Natural killer cell (primary cell): ENCODE measurements at regions not wholly inside any gene's neighbourhood (a gene's known extent, or its start where the extent isn't known, plus 50 kb on each side); places are given as distances from the start of the nearest gene placed in this dataset.

ENCODE experiments used
- ATAC-seq, 3 donors: fragments of 150-1000 bp in 2 of 3; fragments of 200-7000 bp in 1 of 3; cut with Tn5 transposase; 1 replicate in 1 of 3; 2 replicates in 2 of 3; pipeline ENCODE4 v1.10.0; 2021; ENCODE audit warnings: mild to moderate bottlenecking in 2 of 3, moderate library complexity in 2 of 3
- DNase-seq, 2 donors: peaks; one replicate each; pipeline versions ENCODE4 v3.0.0 to v3.0.0-alpha.2; 2013 to 2021; ENCODE audit warnings: mixed read lengths in 1 of 2
- H3K27ac ChIP-seq: one replicate; pipeline ENCODE4 v1.5.1; 2013; ENCODE audit warnings: mild to moderate bottlenecking, low read length
- H3K27me3 ChIP-seq: one replicate; pipeline ENCODE4 v1.6.1; 2013; ENCODE audit warnings: low read length; ENCODE audit not compliant: control insufficient read depth, insufficient read depth
- H3K36me3 ChIP-seq: one replicate; pipeline ENCODE4 v1.6.1; 2013; ENCODE audit warnings: low read length; ENCODE audit not compliant: control insufficient read depth, insufficient read depth
- H3K4me1 ChIP-seq: one replicate; pipeline ENCODE4 v1.6.1; 2013; ENCODE audit warnings: low read length; ENCODE audit not compliant: control insufficient read depth, insufficient read depth
- H3K4me3 ChIP-seq: one replicate; pipeline ENCODE4 v1.5.1; 2013; ENCODE audit warnings: low read length
- H3K9me3 ChIP-seq: one replicate; pipeline ENCODE4 v1.6.1; 2013; ENCODE audit warnings: low read length; ENCODE audit not compliant: control insufficient read depth, insufficient read depth
- H3K27ac Mint-ChIP-seq, 2 donors: one replicate each; pipeline ENCODE4 v1.8.0; 2022; ENCODE audit warnings: mild to moderate bottlenecking in 2 of 2, mixed read lengths in 2 of 2, moderate library complexity in 1 of 2
- H3K27me3 Mint-ChIP-seq, 2 donors: one replicate each; pipeline ENCODE4 v1.8.0; 2022; ENCODE audit warnings: low read depth in 2 of 2, mixed read lengths in 2 of 2
- H3K36me3 Mint-ChIP-seq: one replicate; pipeline ENCODE4 v1.8.0; 2022; ENCODE audit warnings: mixed read lengths
- H3K4me1 Mint-ChIP-seq, 2 donors: one replicate each; pipeline ENCODE4 v1.8.0; 2022; ENCODE audit warnings: mixed read lengths in 2 of 2
- H3K4me3 Mint-ChIP-seq: one replicate; pipeline ENCODE4 v1.8.0; 2022; ENCODE audit warnings: mild to moderate bottlenecking, moderate library complexity, mixed read lengths
- H3K9me3 Mint-ChIP-seq, 2 donors: one replicate each; pipeline ENCODE4 v1.8.0; 2022; ENCODE audit warnings: mixed read lengths in 2 of 2
- CTCF ChIP-seq: fragments of 200-600 bp; IDR thresholded peaks from one replicate; pipeline ENCODE4 v1.8.0; 2022; ENCODE audit warnings: antibody characterized with exemption
- WGBS: methylation state at CpG from one replicate; pipeline ENCODE4 v1.1.7; 2013; ENCODE audit warnings: missing lambda C conversion rate; ENCODE audit not compliant: insufficient coverage; 5-methylcytosine and 5-hydroxymethylcytosine counted together
- intact Hi-C: fragments of 100-400 bp; cut with micrococcal nuclease; formaldehyde crosslinking; loops from one replicate; pipeline ENCODE4 v1.14.2; 2022

DNA sequence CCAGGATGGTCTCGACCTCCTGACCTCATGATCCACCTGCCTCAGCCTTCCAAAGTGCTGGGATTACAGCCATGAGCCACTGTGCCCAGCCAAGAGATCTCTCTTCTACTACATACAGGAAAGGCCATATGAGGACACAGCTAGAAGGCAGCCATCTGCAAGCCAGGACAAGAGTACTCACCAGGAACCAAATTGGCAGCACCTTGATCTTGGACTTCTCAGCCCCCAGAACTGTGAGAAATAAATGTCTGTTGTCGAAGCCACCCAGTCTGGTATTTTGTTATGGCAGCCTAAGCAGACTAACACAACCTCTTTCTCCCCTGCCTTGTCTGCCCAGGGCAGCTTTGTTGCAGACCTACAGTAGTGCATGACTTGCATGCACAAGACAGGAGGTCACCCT is 211.3 kb upstream of the HAAO start:
- Mint-ChIP-seq H3K36me3 (no peaks in the 10 kb centered on the region), H3K4me1 (no peaks in the 10 kb centered on the region), H3K27ac (no peak overlapping the region), H3K27me3 (peaks cover 0 to 7% of the 10 kb centered on the region in 2 donors), H3K9me3 (no peaks in the 10 kb centered on the region), H3K4me3 (no peak overlapping the region)
- H3K9me3 ChIP-seq: peaks cover 3% of the 10 kb centered on the region
- intact Hi-C loops: no loop called here
- no peaks in the 10 kb centered on the region for H3K27me3 ChIP-seq
- DNase-seq (no peak), ATAC-seq (no peak)
- no peak overlapping the region for H3K27ac ChIP-seq
- no peak for TF ChIP-seq CTCF
- H3K4me3 ChIP-seq: no peak overlapping the region
- H3K4me1 ChIP-seq: peaks cover 9% of the 10 kb centered on the region
- 84% methylated on average over 2 of the region's 2 CpGs for WGBS
- H3K36me3 ChIP-seq: no peaks in the 10 kb centered on the region

DNA sequence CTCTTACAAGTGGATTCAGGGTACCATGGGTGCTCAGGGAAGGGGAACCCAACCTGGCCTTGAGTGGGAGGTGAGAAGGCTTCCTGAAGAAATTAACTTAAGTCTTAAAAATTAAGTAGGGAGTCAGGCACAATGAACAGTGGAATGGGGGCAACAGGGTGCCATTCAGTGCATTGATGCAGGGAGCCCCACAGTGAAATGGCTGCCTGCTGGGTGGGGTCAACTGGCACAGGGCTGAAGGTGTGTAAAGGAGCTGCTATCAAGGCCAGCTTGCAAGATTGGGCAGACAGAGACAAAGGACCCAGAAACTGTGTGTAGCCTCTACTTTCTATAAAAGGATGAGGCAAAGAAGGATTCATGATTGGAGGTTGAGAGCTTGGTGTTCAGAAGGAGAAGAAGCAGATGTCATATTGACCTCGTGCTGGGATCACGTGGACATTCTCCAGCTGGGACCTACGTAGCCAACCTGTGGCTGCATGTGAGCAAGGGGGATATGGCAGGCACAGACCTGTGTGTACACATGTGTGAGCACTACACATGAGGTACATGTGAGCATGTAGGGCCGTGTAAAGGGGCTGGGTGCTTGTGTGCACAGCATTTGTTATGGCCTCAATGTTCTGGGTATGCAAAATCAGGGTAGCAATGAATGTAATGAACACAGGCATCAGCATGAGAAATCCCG is 209.5 kb upstream of the HAAO start:
- no peak for ATAC-seq
- H3K4me1 ChIP-seq: peaks cover 9% of the 10 kb centered on the region

GRCh38 chr2:43001055-43001378 is 208.6 kb upstream of the HAAO start:
- no peaks in the 10 kb centered on the region for H3K27me3 ChIP-seq
- H3K4me1 Mint-ChIP-seq: no peaks in the 10 kb centered on the region
- no peak for TF ChIP-seq CTCF
- no peak for DNase-seq
- no peak overlapping the region for H3K4me3 ChIP-seq
- intact Hi-C loops: no loop called here
- ATAC-seq: no peak
- H3K4me1 ChIP-seq: peaks cover 7% of the 10 kb centered on the region
- no peak overlapping the region for H3K4me3 Mint-ChIP-seq
- H3K27ac ChIP-seq: no peak overlapping the region
- WGBS: 96% methylated on average over 4 of the region's 4 CpGs
- no peaks in the 10 kb centered on the region for H3K9me3 ChIP-seq
- H3K36me3 ChIP-seq: no peaks in the 10 kb centered on the region
- no peaks in the 10 kb centered on the region for H3K27me3 Mint-ChIP-seq
- no peaks in the 10 kb centered on the region for H3K9me3 Mint-ChIP-seq
- no peak overlapping the region for H3K27ac Mint-ChIP-seq
- no peaks in the 10 kb centered on the region for H3K36me3 Mint-ChIP-seq

More for the DNA sequence above, 209.5 kb upstream of the HAAO start:
- Mint-ChIP-seq H3K27ac (no peak overlapping the region), H3K4me3 (no peak overlapping the region), H3K27me3 (no peaks in the 10 kb centered on the region), H3K4me1 (no peaks in the 10 kb centered on the region), H3K36me3 (no peaks in the 10 kb centered on the region), H3K9me3 (no peaks in the 10 kb centered on the region)
- Histone ChIP-seq H3K4me3 (no peak overlapping the region), H3K9me3 (no peaks in the 10 kb centered on the region), H3K36me3 (no peaks in the 10 kb centered on the region), H3K27ac (no peak overlapping the region), H3K27me3 (no peaks in the 10 kb centered on the region)
- no peak for DNase-seq
- intact Hi-C loops: no loop called here
- 87% methylated on average over 5 of the region's 5 CpGs for WGBS
- no peak for TF ChIP-seq CTCF
